Esophagus squamous epithelium (tissue), 5 donors: ENCODE measurements at regions not wholly inside any gene's neighbourhood (a gene's known extent, or its start where the extent isn't known, plus 50 kb on each side); places are given as distances from the start of the nearest gene placed in this dataset.
"Not testable (repeated sequence)": the region's sequence is repeated elsewhere in the genome, so short reads cannot be mapped to it uniquely, and the experiment has no call there.

Experiments
- DNase-seq: peaks from one replicate; lab custom pipeline; 2025; lab: John Stamatoyannopoulos, UW
- H3K27ac ChIP-seq, 4 donors: fragments of 200-600 bp; sonication (generic); one replicate each; pipeline ENCODE4 v1.5.1; 2016 to 2019; ENCODE audit warnings: mild to moderate bottlenecking in 1 of 4
- H3K27me3 ChIP-seq, 4 donors: fragments of 200-600 bp; sonication (generic); 1 replicate in 3 of 4; 2 replicates in 1 of 4; pipeline versions ENCODE4 v1.5.1 to v1.6.0; 2017 to 2021; ENCODE audit warnings: antibody characterized with exemption in 1 of 4
- H3K36me3 ChIP-seq, 3 donors: fragments of 200-600 bp; sonication (generic); one replicate each; pipeline ENCODE4 v1.5.1; 2016 to 2019
- H3K4me1 ChIP-seq, 3 donors: fragments of 200-600 bp; sonication (generic); one replicate each; pipeline ENCODE4 v1.5.1; 2017 to 2019
- H3K4me3 ChIP-seq, 4 donors: fragments of 200-600 bp; sonication (generic); 1 replicate in 3 of 4; 2 replicates in 1 of 4; pipeline ENCODE4 v1.5.1; 2016 to 2019; ENCODE audit warnings: mild to moderate bottlenecking in 2 of 4, moderate library complexity in 1 of 4
- H3K9me3 ChIP-seq, 3 donors: fragments of 200-600 bp; sonication (generic); one replicate each; pipeline ENCODE4 v1.5.1; 2016 to 2019
- CTCF ChIP-seq, 6 experiments: fragments of 450-650 bp in 4 of 6; fragments of 200-600 bp in 2 of 6; sonication (generic) in 2 of 6; IDR thresholded peaks; one replicate each; pipeline ENCODE4 v1.5.1; 2016 to 2019; ENCODE audit warnings: antibody characterized with exemption in 6 of 6, mild to moderate bottlenecking in 4 of 6, moderate library complexity in 4 of 6
- POLR2A ChIP-seq, 4 donors: fragments of 450-650 bp; IDR thresholded peaks; one replicate each; pipeline ENCODE4 v1.6.1; 2017; ENCODE audit warnings: antibody characterized with exemption in 4 of 4, mild to moderate bottlenecking in 4 of 4, moderate library complexity in 3 of 4
- WGBS, 2 donors: methylation state at CpG; one replicate each; pipeline ENCODE4 v1.1.5; 2018; 5-methylcytosine and 5-hydroxymethylcytosine counted together
- intact Hi-C: fragments of 100-400 bp; cut with DNase I; formaldehyde crosslinking; loops from one replicate; pipeline ENCODE4 v1.15.0; 2022
- donor health status: DM: yes; HTN: yes; CAD: no.

- Histone ChIP-seq H3K9me3 (peaks cover 0 to 37% (median 0%) of the 10 kb centered on the region in 3 donors), H3K4me3 (no peak overlapping the region), H3K27me3 (no peaks in the 10 kb centered on the region), H3K4me1 (no peaks in the 10 kb centered on the region), H3K36me3 (no peaks in the 10 kb centered on the region), H3K27ac (no peak overlapping the region)
- 78 to 83% methylated on average over 15 of the region's 15 CpGs for WGBS, 2 donors
- TF ChIP-seq CTCF (IDR thresholded peaks at IDR 0.05) (no peak), POLR2A (IDR thresholded peaks at IDR 0.05) (no peak)
- intact Hi-C loops = no loop called here
- no peak for DNase-seq
Measured at GRCh38 chrX:903116-903515, 272.5 kb downstream of the SHOX start.

GRCh38 chrX:896256-896655, 265.7 kb downstream of the SHOX start:
- no peak for DNase-seq
- Histone ChIP-seq H3K9me3 (peaks cover 0 to 43% (median 0%) of the 10 kb centered on the region in 3 donors), H3K36me3 (no peaks in the 10 kb centered on the region), H3K4me1 (no peaks in the 10 kb centered on the region), H3K27me3 (no peaks in the 10 kb centered on the region), H3K4me3 (no peak overlapping the region), H3K27ac (no peak overlapping the region)
- WGBS, 2 donors = 72 to 75% methylated on average over 3 of the region's 3 CpGs
- TF ChIP-seq CTCF (IDR thresholded peaks at IDR 0.05) = no peak
- no peak for TF ChIP-seq POLR2A (IDR thresholded peaks at IDR 0.05)
- intact Hi-C loops = no loop called here

GRCh38 chrX:889966-890651, 259.5 kb downstream of the SHOX start:
- Histone ChIP-seq H3K36me3 (no peaks in the 10 kb centered on the region), H3K4me3 (no peak overlapping the region), H3K27me3 (no peaks in the 10 kb centered on the region), H3K4me1 (no peaks in the 10 kb centered on the region), H3K9me3 (peaks cover 0 to 51% (median 0%) of the 10 kb centered on the region in 3 donors), H3K27ac (no peak overlapping the region)
- DNase-seq = no peak
- intact Hi-C loops = no loop called here
- TF ChIP-seq POLR2A (IDR thresholded peaks at IDR 0.05) = no peak
- no peak for TF ChIP-seq CTCF (IDR thresholded peaks at IDR 0.05)
- 70 to 82% methylated on average over 5 of the region's 5 CpGs for WGBS, 2 donors

- H3K27me3 ChIP-seq, H3K27ac ChIP-seq, intact Hi-C loops, H3K4me3 ChIP-seq, H3K36me3 ChIP-seq, H3K4me1 ChIP-seq, DNase-seq: not testable (repeated sequence)
- peaks cover 0 to 45% (median 0%) of the 10 kb centered on the region in 3 donors for H3K9me3 ChIP-seq
- WGBS, 2 donors = 81 to 90% methylated on average over 8 to 13 of the region's 13 CpGs
Measured at GRCh38 chrX:887724-888123, 257.1 kb downstream of the SHOX start.

- Histone ChIP-seq H3K27ac (no peak overlapping the region), H3K27me3 (no peaks in the 10 kb centered on the region), H3K36me3 (no peaks in the 10 kb centered on the region), H3K4me1 (no peaks in the 10 kb centered on the region), H3K9me3 (peaks cover 0 to 6% (median 0%) of the 10 kb centered on the region in 3 donors), H3K4me3 (no peak overlapping the region)
- TF ChIP-seq POLR2A (IDR thresholded peaks at IDR 0.05) (no peak), CTCF (IDR thresholded peaks at IDR 0.05) (no peak)
- 54 to 61% methylated on average over 6 to 10 of the region's 10 CpGs for whole genome bisulfite sequencing, 2 donors
- DNase-seq = no peak
- intact Hi-C loops = no loop called here
Measured at GRCh38 chrX:883588-883987, 253.0 kb downstream of the SHOX start.

- H3K4me3 ChIP-seq, DNase-seq, H3K27ac ChIP-seq, H3K27me3 ChIP-seq, H3K4me1 ChIP-seq, intact Hi-C loops, H3K36me3 ChIP-seq: not testable (repeated sequence)
- peaks cover 0 to 12% (median 0%) of the 10 kb centered on the region in 3 donors for H3K9me3 ChIP-seq
- WGBS, 2 donors = 52 to 54% methylated on average over 11 of the region's 11 CpGs
Measured at GRCh38 chrX:879756-880698, 249.4 kb downstream of the SHOX start.
